Epithelial cell of prostate (primary cell): ENCODE measurements at regions not wholly inside any gene's neighbourhood (a gene's known extent, or its start where the extent isn't known, plus 50 kb on each side); places are given as distances from the start of the nearest gene placed in this dataset.
"Not testable (repeated sequence)": the region's sequence is repeated elsewhere in the genome, so short reads cannot be mapped to it uniquely, and the experiment has no call there.

ENCODE experiments used
- DNase-seq: peaks from one replicate; pipeline ENCODE4 v3.0.0-alpha.2; 2011; ENCODE audit warnings: low read depth, low spot score
- H3K27ac ChIP-seq: fragments of 450-650 bp; 2 replicates; pipeline ENCODE4 v1.5.1; 2017; ENCODE audit warnings: mild to moderate bottlenecking

- H3K27ac ChIP-seq = no peak overlapping the region
- DNase-seq = no peak
These were observed 50.7 kb upstream of the VPREB1 start for GRCh38 chr22:22193923-22194322.

DNA sequence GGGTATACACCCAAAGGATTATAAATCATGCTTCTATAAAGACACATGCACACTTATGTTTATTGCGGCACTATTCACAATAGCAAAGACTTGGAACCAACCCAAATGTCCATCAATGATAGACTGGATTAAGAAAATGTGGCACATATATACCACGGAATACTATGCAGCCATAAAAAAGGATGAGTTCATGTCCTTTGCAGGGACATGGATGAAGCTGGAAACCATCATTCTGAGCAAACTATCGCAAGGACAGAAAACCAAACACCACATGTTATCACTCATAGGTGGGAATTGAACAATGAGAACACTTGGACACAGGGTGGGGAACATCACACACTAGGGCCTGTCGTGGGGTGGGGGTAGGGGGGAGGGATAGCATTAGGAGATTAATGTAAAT is 51.1 kb upstream of the VPREB1 start:
- not testable (repeated sequence) for H3K27ac ChIP-seq, DNase-seq

DNA sequence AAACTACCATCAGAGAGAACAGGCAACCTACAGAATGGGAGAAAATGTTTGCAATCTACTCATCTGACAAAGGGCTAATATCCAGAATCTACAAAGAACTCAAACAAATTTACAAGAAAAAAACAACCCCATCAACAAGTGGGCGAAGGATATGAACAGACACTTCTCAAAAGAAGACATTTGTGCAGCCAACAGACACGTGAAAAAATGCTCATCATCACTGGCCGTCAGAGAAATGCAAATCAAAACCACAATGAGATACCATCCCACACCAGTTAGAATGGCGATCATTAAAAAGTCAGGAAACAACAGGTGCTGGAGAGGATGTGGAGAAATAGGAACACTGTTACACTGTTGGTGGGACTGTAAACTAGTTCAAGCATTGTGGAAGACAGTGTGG is 51.6 kb upstream of the VPREB1 start:
- not testable (repeated sequence) for DNase-seq, H3K27ac ChIP-seq

GRCh38 chr22:22189796-22190195 is 54.8 kb upstream of the VPREB1 start:
- DNase-seq, H3K27ac ChIP-seq: not testable (repeated sequence)

DNA sequence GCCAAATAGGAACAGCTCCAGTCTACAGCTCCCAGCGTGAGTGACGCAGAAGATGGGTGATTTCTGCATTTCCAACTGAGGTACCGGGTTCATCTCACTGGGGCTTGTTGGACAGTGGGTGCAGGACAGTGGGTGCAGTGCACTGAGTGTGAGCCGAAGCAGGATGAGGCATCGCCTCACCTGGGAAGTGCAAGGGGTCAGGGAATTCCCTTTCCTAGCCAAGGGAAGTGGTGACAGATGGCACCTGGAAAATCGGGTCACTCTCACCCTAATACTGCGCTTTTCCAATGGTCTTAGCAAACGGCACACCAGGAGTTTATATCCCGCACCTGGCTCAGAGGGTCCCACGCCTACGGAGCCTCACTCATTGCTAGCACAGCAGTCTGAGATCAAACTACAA is 56.7 kb upstream of the VPREB1 start:
- DNase-seq, H3K27ac ChIP-seq: not testable (repeated sequence)

DNA sequence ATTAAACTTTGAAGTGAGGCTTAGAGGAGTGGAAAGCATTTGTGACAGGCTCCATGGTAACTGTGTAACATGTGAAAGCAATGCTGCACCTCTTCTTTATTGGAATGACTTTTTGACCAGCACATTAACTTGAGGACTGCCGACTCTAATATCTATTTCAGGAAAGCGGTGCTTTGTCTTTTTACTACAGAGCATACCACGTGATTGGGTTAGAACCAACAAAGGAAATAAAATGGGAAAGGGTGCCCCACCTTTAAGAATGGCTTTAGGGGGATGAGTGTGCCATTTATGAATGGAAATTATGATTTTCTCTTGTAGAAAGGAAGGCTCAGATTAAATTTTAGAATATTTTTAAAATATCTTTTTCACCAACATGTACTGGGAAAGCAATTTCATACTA is 57.3 kb upstream of the VPREB1 start:
- no peak overlapping the region for H3K27ac ChIP-seq
- DNase-seq = no peak

DNA sequence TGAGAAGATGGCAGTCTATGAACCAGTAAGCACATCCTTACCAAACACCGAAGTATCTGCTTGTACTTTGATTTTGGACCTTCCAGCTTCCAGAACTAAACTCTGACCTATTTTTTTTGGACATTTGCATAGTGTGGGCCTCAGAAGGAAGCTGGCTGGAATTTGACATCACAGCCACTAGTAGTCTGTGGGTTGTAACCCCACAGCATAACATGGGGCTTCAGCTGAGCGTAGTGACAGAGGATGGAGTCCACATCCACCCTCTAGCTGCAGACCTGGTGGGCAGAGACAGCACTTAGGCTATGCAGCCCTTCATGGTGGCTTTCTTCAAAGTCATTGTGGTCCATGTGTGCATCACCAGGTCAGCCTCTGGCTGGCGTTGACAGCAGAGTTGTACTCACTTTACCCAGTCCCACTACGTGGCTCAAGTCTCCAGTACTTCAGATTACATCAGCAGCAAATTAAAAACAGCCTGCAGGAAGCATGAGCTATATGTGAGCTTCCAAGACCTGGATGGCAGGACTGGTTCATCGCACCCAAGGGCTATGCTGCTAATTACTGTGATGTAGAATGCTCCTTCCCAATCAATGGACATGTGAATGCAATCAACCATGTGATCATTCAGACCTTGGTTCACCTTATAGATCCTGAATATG is 58.6 kb upstream of the VPREB1 start:
- no peak overlapping the region for H3K27ac ChIP-seq
- no peak for DNase-seq

GRCh38 chr22:22185217-22185616 is 59.4 kb upstream of the VPREB1 start:
- DNase-seq = no peak
- no peak overlapping the region for H3K27ac ChIP-seq

DNA sequence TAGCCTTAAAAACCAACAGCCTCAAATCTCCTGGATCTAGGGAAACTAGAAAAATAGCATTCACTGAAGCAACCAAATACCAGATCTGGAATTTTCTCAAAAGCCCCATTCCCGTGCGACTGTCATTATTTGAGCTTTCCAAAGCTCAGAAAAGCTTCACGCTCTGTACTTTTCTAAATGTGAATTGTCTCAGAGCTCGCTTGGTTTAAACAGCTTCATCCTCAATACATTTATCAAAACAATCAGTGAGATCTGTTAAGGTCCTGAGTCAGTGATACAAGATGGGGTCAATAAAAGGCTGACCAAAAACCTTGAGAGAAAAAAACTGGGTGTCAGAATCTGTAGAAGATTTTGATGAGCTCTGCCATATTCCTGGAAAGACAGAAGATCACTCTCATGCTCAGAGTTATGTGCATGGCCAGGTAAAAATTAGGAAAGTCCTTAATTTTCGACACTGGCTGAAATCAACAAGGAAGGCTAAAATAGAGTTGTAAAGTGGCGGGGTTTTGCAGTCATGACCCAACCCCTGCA is 60.2 kb upstream of the VPREB1 start:
- DNase-seq = no peak
- no peak overlapping the region for H3K27ac ChIP-seq

DNA sequence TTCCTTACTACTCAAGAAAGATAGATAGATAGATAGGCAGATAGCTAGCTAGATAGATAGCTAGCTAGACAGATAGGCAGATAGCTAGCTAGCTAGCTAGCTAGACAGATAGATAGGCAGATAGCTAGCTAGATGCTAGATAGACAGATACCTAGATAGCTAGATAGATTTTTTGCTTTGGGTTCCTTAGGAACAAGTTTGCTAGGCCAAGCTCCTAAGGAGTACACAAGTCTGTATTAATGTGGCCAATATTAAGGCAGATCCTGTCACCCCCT is 61.7 kb upstream of the VPREB1 start:
- DNase-seq = no peak
- H3K27ac ChIP-seq = no peak overlapping the region

GRCh38 chr22:22182218-22182989 is 62.2 kb upstream of the VPREB1 start:
- DNase-seq = no peak
- H3K27ac ChIP-seq = no peak overlapping the region

DNA sequence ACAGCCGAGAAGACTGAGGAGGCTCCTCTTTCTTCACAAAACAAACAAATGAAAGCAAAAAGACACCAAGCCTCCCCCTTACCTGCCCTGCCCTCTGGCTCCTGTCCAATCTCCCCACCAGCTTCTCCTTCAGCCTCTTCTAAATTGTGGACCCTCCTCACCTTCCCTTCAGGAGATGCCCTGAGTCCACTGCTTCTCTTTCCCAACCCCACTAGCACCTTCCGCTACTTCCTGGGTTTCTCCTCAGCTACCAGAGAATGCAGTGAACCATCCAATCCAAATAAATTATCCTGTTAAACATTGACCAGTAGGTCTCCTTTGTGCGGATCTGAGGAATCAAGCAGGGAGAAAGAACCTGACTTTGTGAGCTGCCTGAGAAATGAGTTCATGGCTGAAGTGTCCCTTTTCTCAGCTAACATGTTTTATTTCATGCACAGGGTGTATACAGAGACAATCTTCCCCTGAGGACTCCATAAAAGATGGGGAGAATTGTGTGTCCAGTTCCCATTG is 63.2 kb upstream of the VPREB1 start:
- H3K27ac ChIP-seq = no peak overlapping the region
- no peak for DNase-seq

GRCh38 chr22:22180738-22181285 is 63.8 kb upstream of the VPREB1 start:
- DNase-seq = no peak
- no peak overlapping the region for H3K27ac ChIP-seq

DNA sequence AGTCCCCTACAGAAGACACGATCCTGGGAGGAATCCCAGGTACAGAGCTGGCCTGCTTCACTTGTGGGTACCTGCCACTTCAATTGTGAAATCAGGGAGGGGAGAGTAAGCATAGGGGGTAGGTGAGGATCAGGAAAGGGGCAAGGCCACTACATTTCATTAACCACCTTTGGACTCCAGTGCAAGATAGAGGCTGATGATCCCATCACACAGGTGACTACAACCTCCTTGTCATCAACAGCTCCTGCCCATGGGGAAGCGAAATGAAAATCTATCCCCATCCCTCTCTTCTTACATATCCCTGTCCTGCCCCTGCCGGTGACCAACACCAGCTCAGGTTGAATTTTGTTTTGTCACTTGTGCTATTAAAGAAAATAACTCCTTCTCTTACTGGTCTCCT is 64.7 kb upstream of the VPREB1 start:
- no peak for DNase-seq
- no peak overlapping the region for H3K27ac ChIP-seq

DNA sequence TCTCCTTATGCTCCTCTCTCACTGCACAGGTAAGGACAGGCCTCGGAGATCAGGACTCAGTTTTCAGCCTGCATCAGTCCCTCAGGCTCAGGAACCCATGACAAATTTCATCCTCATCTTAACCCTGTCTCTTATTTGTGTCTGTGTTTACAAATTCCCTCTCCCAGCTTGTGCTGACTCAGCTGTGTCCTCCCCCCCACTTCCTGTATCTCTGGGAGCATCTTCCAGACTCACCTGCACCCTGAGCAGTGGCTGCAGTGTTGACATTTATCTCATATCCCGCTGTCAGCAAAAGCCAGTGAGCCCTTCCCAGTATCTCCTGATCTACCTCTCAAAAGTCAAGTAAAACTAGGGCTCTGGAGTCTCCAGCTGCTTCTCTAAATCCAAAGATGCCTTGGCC is 65.6 kb upstream of the VPREB1 start:
- no peak overlapping the region for H3K27ac ChIP-seq

DNA sequence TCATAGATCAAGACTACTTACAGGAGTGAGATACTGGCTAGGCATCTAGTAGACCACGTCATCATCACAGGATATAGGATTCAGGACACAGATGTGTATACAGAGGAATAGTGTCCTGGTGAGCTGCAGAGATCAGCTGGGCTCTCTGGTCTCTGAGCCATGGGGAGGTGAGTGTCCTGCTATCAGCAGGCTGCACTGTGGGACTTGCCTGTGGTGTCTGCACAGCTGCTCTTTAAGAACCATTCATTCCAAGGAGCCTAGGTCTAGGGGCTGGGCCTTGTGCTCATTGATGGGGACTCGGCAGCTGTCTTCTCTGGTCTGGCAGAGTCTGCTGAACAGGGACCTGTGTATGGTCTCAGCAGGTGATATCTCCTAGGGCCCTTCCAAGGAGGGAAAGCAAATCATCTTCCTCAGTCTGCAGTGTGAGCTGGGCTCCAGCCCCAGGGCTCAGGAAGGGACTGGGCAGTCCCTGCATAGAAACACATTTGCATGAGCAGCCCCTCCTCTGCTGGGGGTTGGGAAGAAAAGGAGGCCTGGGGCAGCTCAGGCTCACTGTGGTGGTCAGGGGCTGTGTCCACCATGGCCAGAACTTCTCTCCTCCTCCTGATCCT is 66.1 kb upstream of the VPREB1 start:
- DNase-seq = no peak
- H3K27ac ChIP-seq = no peak overlapping the region

More for the DNA sequence above, 65.6 kb upstream of the VPREB1 start:
- no peak for DNase-seq

DNA sequence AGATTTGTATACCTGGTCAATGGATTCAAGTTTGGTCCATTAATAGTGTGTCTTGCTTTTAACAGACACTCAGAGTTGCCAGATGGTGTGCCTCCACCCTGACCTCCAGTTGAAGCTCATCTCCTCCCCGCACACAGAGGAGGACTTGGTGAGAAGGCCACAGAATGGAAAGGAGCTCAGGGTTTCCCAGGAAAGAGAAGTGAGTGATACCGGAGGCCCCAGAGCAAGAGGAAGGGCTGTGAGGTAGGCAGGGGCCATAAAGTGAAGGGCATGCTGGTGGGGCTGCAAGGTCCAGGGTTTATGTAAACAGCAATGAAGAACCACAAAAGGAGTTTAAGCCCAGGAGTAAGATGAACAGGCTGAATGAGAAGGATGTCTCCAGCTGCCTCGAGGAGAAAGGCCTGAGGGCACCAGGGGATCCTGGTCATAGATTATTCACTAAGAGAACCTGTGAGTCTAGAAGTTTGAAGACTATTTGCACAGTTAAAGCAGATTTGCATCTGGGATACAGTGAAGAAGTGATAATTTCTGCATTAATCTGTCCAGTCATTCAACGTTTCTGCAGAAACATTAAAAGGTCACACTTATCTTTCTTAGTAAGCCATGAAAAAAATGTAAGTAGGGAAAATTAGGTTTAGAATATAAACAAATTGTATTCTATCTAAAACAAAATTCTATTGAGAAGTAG is 67.5 kb upstream of the VPREB1 start:
- H3K27ac ChIP-seq = no peak overlapping the region
- no peak for DNase-seq

GRCh38 chr22:22172896-22173628 is 71.5 kb upstream of the VPREB1 start:
- not testable (repeated sequence) for H3K27ac ChIP-seq, DNase-seq

GRCh38 chr22:22171357-22172218 is 73.0 kb upstream of the VPREB1 start:
- H3K27ac ChIP-seq = no peak overlapping the region
- no peak for DNase-seq
